Gastroesophageal sphincter (tissue), 4 donors: ENCODE measurements at regions not wholly inside any gene's neighbourhood (a gene's known extent, or its start where the extent isn't known, plus 50 kb on each side); places are given as distances from the start of the nearest gene placed in this dataset.

Source experiments
- ATAC-seq: fragments of 150-250 bp; one replicate; pipeline ENCODE4 v1.9.1; 2016; ENCODE audit warnings: mild to moderate bottlenecking, moderate library complexity
- H3K27ac ChIP-seq, 4 donors: fragments of 200-600 bp; sonication (generic) in 3 of 4; 1 replicate in 3 of 4; 2 replicates in 1 of 4; pipeline ENCODE4 v1.5.1; 2016 to 2019
- H3K27me3 ChIP-seq: fragments of 200-600 bp; sonication (generic); one replicate; pipeline ENCODE4 v1.5.1; 2019
- H3K36me3 ChIP-seq, 2 donors: fragments of 200-600 bp; sonication (generic); one replicate each; pipeline ENCODE4 v1.5.1; 2019; ENCODE audit warnings: control low read depth in 1 of 2
- H3K4me1 ChIP-seq, 3 donors: fragments of 200-600 bp; sonication (generic); 1 replicate in 2 of 3; 2 replicates in 1 of 3; pipeline ENCODE4 v1.5.1; 2016 to 2019; ENCODE audit warnings: control low read depth in 2 of 3
- H3K4me3 ChIP-seq, 2 donors: fragments of 200-600 bp; sonication (generic); one replicate each; pipeline ENCODE4 v1.5.1; 2019; ENCODE audit warnings: mild to moderate bottlenecking in 1 of 2, moderate library complexity in 1 of 2
- H3K9me3 ChIP-seq, 3 donors: fragments of 200-600 bp; sonication (generic); one replicate each; pipeline ENCODE4 v1.5.1; 2017 to 2019; ENCODE audit warnings: control low read depth in 2 of 3
- EP300 ChIP-seq: sonication (generic); formaldehyde crosslinking; IDR thresholded peaks from one replicate; pipeline ENCODE4 v1.6.1; 2017; ENCODE audit warnings: antibody characterized with exemption, mild to moderate bottlenecking
- POLR2A ChIP-seq, 2 donors: fragments of 450-650 bp; IDR thresholded peaks; one replicate each; pipeline ENCODE4 v1.6.1; 2017; ENCODE audit warnings: antibody characterized with exemption in 2 of 2, mild to moderate bottlenecking in 2 of 2, moderate library complexity in 1 of 2
- POLR2AphosphoS5 ChIP-seq: sonication (generic); formaldehyde crosslinking; IDR thresholded peaks from one replicate; pipeline ENCODE4 v1.6.1; 2017; ENCODE audit warnings: antibody characterized with exemption
- WGBS, 2 donors: methylation state at CpG; one replicate each; pipeline ENCODE4 v1.1.5; 2018; ENCODE audit warnings: low coverage in 1 of 2; 5-methylcytosine and 5-hydroxymethylcytosine counted together
- small RNA-seq, 4 donors: library from RNA; depleted of rRNA; stranded (forward); fragments of <200 nt; gene quantifications; one replicate each; pipeline ENCODE3, GENCODE V24; 2016
- TF ChIP-seq, protein P1 (sequence below), 4 experiments: fragments of 200-600 bp in 2 of 4; fragments of 450-650 bp in 2 of 4; sonication (generic) in 1 of 4; IDR thresholded peaks; one replicate each; pipeline ENCODE4 v1.5.1; 2017 to 2019; ENCODE audit warnings: antibody characterized with exemption in 4 of 4, mild to moderate bottlenecking in 2 of 4, moderate library complexity in 2 of 4

DNA sequence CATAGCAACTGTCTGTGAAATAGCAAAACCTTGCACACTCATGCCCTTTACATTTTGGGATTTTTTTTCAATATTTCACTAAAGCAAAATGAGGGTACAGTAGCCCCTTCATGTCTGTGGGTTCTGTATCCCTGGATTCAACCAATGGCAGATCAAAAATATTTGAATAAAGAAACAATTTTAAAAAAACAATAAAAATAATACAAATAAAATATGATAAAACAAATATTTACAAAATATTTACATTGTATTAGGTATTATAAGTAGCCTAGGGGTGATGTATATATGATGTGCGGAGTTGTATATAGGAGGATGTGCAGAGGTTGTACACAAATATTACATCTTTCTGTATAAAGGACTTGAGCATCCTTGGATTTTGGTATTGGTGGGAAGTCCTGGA lies 67.3 kb upstream of the CDH10 start:
- WGBS, 2 donors: 95 to 100% methylated on average over 1 of the region's 1 CpG
- no peak for ATAC-seq
- H3K27ac ChIP-seq: no peak overlapping the region
- H3K4me1 ChIP-seq: peaks cover 0 to 4% (median 0%) of the 10 kb centered on the region in 3 donors
- no peaks in the 10 kb centered on the region for H3K36me3 ChIP-seq
- H3K4me3 ChIP-seq: no peak overlapping the region
- TF ChIP-seq EP300 (no peak), POLR2AphosphoS5 (no peak), POLR2A (IDR thresholded peaks at IDR 0.05) (no peak)
- TF ChIP-seq, protein P1, sequence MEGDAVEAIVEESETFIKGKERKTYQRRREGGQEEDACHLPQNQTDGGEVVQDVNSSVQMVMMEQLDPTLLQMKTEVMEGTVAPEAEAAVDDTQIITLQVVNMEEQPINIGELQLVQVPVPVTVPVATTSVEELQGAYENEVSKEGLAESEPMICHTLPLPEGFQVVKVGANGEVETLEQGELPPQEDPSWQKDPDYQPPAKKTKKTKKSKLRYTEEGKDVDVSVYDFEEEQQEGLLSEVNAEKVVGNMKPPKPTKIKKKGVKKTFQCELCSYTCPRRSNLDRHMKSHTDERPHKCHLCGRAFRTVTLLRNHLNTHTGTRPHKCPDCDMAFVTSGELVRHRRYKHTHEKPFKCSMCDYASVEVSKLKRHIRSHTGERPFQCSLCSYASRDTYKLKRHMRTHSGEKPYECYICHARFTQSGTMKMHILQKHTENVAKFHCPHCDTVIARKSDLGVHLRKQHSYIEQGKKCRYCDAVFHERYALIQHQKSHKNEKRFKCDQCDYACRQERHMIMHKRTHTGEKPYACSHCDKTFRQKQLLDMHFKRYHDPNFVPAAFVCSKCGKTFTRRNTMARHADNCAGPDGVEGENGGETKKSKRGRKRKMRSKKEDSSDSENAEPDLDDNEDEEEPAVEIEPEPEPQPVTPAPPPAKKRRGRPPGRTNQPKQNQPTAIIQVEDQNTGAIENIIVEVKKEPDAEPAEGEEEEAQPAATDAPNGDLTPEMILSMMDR (IDR thresholded peaks at IDR 0.05): no peak
- peaks cover 0 to 10% (median 0%) of the 10 kb centered on the region in 3 donors for H3K9me3 ChIP-seq
- no peaks in the 10 kb centered on the region for H3K27me3 ChIP-seq

DNA sequence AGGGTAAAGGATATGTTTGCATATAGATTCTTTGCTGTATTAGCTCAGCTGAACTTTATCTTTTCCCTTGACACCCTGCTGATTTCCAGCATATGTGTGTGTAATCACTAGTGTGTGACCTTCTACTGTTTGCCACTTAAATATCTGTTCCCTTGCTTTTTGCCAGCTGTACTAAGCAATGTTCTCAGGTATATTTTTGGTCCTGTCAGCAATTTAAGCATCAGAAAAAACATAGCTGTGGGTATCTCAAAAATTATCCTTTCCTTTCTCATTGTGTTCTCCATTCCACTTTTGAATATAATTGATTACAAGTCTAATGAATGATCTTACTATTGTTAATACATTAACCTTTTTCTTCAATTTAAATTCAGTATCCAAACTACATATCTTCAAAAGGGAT lies 59.2 kb upstream of the CDH10 start:
- H3K27me3 ChIP-seq: no peaks in the 10 kb centered on the region
- TF ChIP-seq EP300 (no peak), POLR2AphosphoS5 (no peak)
- H3K27ac ChIP-seq: no peak overlapping the region
- H3K4me3 ChIP-seq: no peak overlapping the region
- H3K36me3 ChIP-seq: no peaks in the 10 kb centered on the region
- no peak for ATAC-seq
- no peaks in the 10 kb centered on the region for H3K4me1 ChIP-seq
- H3K9me3 ChIP-seq: peaks cover 0 to 10% (median 0%) of the 10 kb centered on the region in 3 donors

Small RNA genes lying in the stretch of these regions (small RNA-seq; reads per million reads assigned to genes)
- gene AC022140.2 (0 reads per million in 4 donors), gene AC106754.2 (0 reads per million in 4 donors), gene BTG4P1 (0 reads per million in 4 donors), gene RF00019 (0 reads per million in 4 donors), gene RF00070 (0 reads per million in 4 donors), gene RNU6-374P (0 reads per million in 4 donors)
